HCT116 (cell line): ENCODE measurements at regions not wholly inside any gene's neighbourhood (a gene's known extent, or its start where the extent isn't known, plus 50 kb on each side); places are given as distances from the start of the nearest gene placed in this dataset.

Source experiments
- ATAC-seq: fragments of 200-7000 bp; cut with Tn5 transposase; 2 replicates; pipeline ENCODE4 v1.9.1; 2020; ENCODE audit warnings: mild to moderate bottlenecking, moderate library complexity
- BruUV-seq: library from RNA; stranded (reverse); fragments of 400-500 nt; replicated peaks from 2 replicates; lab custom pipeline; 2021; lab: Mats Ljungman, UMichigan
- CTCF ChIA-PET: fragments of 300-600 bp; sonication (Branson Sonifier 250); formaldehyde crosslinking; loops from one replicate; lab custom pipeline; 2021; ENCODE audit warnings: antibody characterized with exemption; lab: Charles Lee
- POLR2A ChIA-PET: fragments of 300-600, 350-600 bp; sonication (Branson Sonifier 250); formaldehyde crosslinking; loops from one replicate; lab custom pipeline; 2021; ENCODE audit warnings: antibody characterized with exemption; lab: Charles Lee
- RAD21 ChIA-PET, 2 experiments: fragments of 300-600 bp; sonication (Branson Sonifier 250); formaldehyde crosslinking; loops; one replicate each; lab custom pipeline; 2023; ENCODE audit warnings: low total read pairs in 2 of 2; ENCODE audit not compliant: uncharacterized antibody in 2 of 2, unreplicated experiment in 2 of 2, low non-redundant PET in 1 of 2; lab: Charles Lee
- DNase-seq: peaks from one replicate; pipeline ENCODE4 v3.0.0-alpha.2; 2010; ENCODE audit warnings: low read depth, low spot score
- H2AFZ ChIP-seq: fragments of 200-600 bp; shearing (Covaris generic), sonication (generic); 2 replicates; pipeline ENCODE4 v1.6.1; 2017; ENCODE audit warnings: low read depth, mixed run types, mixed read lengths, antibody characterized with exemption, low read length; ENCODE audit not compliant: poor library complexity, severe bottlenecking
- H3K27ac ChIP-seq: 2 replicates; pipeline ENCODE4 v1.5.1; 2012; ENCODE audit warnings: low read depth, low read length
- H3K27me3 ChIP-seq: fragments of 200-600 bp; sonication (generic); 2 replicates; pipeline ENCODE4 v1.6.1; 2016; ENCODE audit warnings: mixed run types, low read length, mixed read lengths; ENCODE audit not compliant: insufficient read depth
- H3K36me3 ChIP-seq, 2 experiments: fragments of 200-500 bp in 1 of 2; fragments of 200-600 bp in 1 of 2; sonication (Bioruptor generic) in 1 of 2; sonication (generic) in 1 of 2; 2 replicates each; pipeline versions ENCODE4 v1.5.1 to v1.6.1; 2014 to 2016; ENCODE audit warnings: low read length in 2 of 2, inconsistent platforms in 1 of 2, mixed read lengths in 1 of 2, mixed run types in 1 of 2; ENCODE audit not compliant: insufficient read depth in 2 of 2, control insufficient read depth in 1 of 2
- H3K4me1 ChIP-seq, 2 experiments: fragments of 200-600 bp in 1 of 2; sonication (generic) in 1 of 2; 2 replicates each; pipeline versions ENCODE4 v1.5.1 to v1.6.1; 2012 to 2017; ENCODE audit warnings: low read length in 2 of 2, inconsistent platforms in 1 of 2, mild to moderate bottlenecking in 1 of 2, mixed read lengths in 1 of 2, mixed run types in 1 of 2, moderate library complexity in 1 of 2; ENCODE audit not compliant: insufficient read depth in 2 of 2, control insufficient read depth in 1 of 2
- H3K4me2 ChIP-seq: fragments of 200-600 bp; sonication (generic); 2 replicates; pipeline ENCODE4 v1.6.1; 2017; ENCODE audit warnings: mixed run types, low read length, mixed read lengths
- H3K4me3 ChIP-seq, 2 experiments: fragments of 200-600 bp in 1 of 2; sonication (generic) in 1 of 2; replicated peaks in 1 of 2; 2 replicates each; pipeline ENCODE4 v1.5.1; 2011 to 2016; ENCODE audit warnings: low read length in 2 of 2, control low read depth in 1 of 2, low read depth in 1 of 2, mild to moderate bottlenecking in 1 of 2, mixed read lengths in 1 of 2, mixed run types in 1 of 2
- H3K79me2 ChIP-seq: fragments of 200-600 bp; sonication (generic); 2 replicates; pipeline ENCODE4 v1.6.1; 2017; ENCODE audit warnings: mild to moderate bottlenecking, mixed run types, low read length, moderate library complexity, mixed read lengths; ENCODE audit not compliant: insufficient read depth
- H3K9ac ChIP-seq: fragments of 200-600 bp; sonication (generic); 2 replicates; pipeline ENCODE4 v1.6.1; 2016; ENCODE audit warnings: low read length, mixed read lengths
- H3K9me2 ChIP-seq: fragments of 200-600 bp; sonication (generic), shearing (Covaris generic); 2 replicates; pipeline ENCODE4 v1.6.1; 2017; ENCODE audit warnings: mixed run types, mild to moderate bottlenecking, moderate library complexity; ENCODE audit not compliant: insufficient read depth
- H3K9me3 ChIP-seq, 2 experiments: fragments of 200-500 bp in 1 of 2; fragments of 200-600 bp in 1 of 2; sonication (Bioruptor generic) in 1 of 2; sonication (generic) in 1 of 2; 2 replicates each; pipeline ENCODE4 v1.6.1; 2014 to 2017; ENCODE audit warnings: low read length in 2 of 2, mixed read lengths in 2 of 2, inconsistent platforms in 1 of 2, low read depth in 1 of 2, mild to moderate bottlenecking in 1 of 2, mixed run types in 1 of 2, moderate library complexity in 1 of 2; ENCODE audit not compliant: control insufficient read depth in 1 of 2, insufficient read depth in 1 of 2
- H4K20me1 ChIP-seq: fragments of 200-600 bp; sonication (generic), shearing (Covaris generic); 2 replicates; pipeline ENCODE4 v1.6.1; 2017; ENCODE audit warnings: mixed run types, mild to moderate bottlenecking, moderate library complexity; ENCODE audit not compliant: insufficient read depth
- CBX3 ChIP-seq: IDR thresholded peaks from 2 replicates; pipeline ENCODE4 v1.6.1; 2012; ENCODE audit warnings: low read depth
- EGR1 ChIP-seq: IDR thresholded peaks from 2 replicates; pipeline ENCODE4 v1.6.1; 2012; ENCODE audit warnings: low read depth
- FOSL1 ChIP-seq: IDR thresholded peaks from 2 replicates; pipeline ENCODE4 v1.6.1; 2012; ENCODE audit warnings: low read depth
- JUND ChIP-seq: IDR thresholded peaks from 2 replicates; pipeline ENCODE4 v1.6.1; 2012
- POLR2AphosphoS5 ChIP-seq: IDR thresholded peaks from 2 replicates; pipeline ENCODE4 v1.6.1; 2011; ENCODE audit warnings: mild to moderate bottlenecking, low read depth, low read length, moderate library complexity
- YY1 ChIP-seq: IDR thresholded peaks from 2 replicates; pipeline ENCODE4 v1.6.1; 2011; ENCODE audit warnings: low read length, low read depth, moderate library complexity, mild to moderate bottlenecking; ENCODE audit not compliant: insufficient replicate concordance; ENCODE audit errors: extremely low read depth
- ZFX ChIP-seq: fragments of 450-650 bp; IDR thresholded peaks from 2 replicates; pipeline ENCODE4 v1.6.1; 2017
- ZNF274 ChIP-seq: fragments of 200-500 bp; sonication (Bioruptor generic); IDR thresholded peaks from 2 replicates; pipeline ENCODE4 v1.6.1; 2014; ENCODE audit warnings: mild to moderate bottlenecking, low read depth, low read length, inconsistent platforms
- intact Hi-C: fragments of 100-400 bp; cut with micrococcal nuclease; formaldehyde crosslinking; loops from 2 replicates; pipeline ENCODE4 v1.10.0; 2022
- TF ChIP-seq, protein P1 (sequence below): IDR thresholded peaks from 2 replicates; pipeline ENCODE4 v1.6.1; 2012
- TF ChIP-seq, protein P2 (sequence below): IDR thresholded peaks from 2 replicates; pipeline ENCODE4 v1.6.1; 2011; ENCODE audit warnings: mild to moderate bottlenecking, low read length, moderate library complexity; ENCODE audit not compliant: insufficient replicate concordance; ENCODE audit errors: extremely low read depth

DNA sequence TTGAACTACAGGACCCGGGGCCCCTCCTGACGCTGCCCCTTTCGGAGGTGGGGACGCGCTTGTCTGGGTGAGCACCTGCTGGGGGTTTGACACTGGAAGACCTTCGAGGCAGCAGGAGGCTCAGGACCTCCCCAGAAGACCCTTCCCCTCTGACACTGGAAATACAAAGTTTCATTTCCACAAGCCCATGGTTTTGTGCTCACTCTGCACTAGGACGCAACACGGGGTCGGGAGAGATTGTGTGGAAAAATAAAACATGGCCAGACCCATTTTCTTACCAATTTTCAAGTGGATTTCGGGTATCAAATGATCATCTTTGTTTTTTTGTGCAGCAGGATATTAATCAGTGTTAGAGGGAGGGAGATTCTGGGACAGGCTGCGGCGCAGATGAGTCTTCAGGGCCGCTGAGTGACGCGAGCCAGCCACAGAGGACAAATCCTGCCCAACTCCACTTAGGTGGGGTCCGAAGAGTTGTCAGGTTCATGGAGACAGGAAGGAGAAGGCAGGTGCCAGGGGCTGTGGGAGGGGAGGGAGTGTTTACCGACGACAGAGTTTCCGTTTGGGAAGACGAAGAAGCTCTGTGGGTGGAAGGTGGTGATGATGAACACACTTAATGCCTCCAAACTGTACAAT is 160.0 kb upstream of the AFDN start:
- POLR2A ChIA-PET, result no interaction called here
- intact Hi-C loops, result no loop called here

More for the DNA sequence above, 160.0 kb upstream of the AFDN start:
- Histone ChIP-seq H3K9ac (no peak overlapping the region), H4K20me1 (no peaks in the 10 kb centered on the region), H3K4me1 (no peaks in the 10 kb centered on the region), H3K27me3 (no peaks in the 10 kb centered on the region), H3K36me3 (no peaks in the 10 kb centered on the region), H3K27ac (no peak overlapping the region), H2AFZ (no peak overlapping the region), H3K79me2 (no peaks in the 10 kb centered on the region), H3K9me2 (no peaks in the 10 kb centered on the region), H3K4me3 (no peak overlapping the region), H3K4me2 (no peak overlapping the region), H3K9me3 (peaks cover 0 to 1% of the 10 kb centered on the region in 2 experiments; a peak in 1 of 4 replicates)
- BruUV-seq, result no TSS peak
- RAD21 ChIA-PET, result no interaction called here
- DNase-seq (no peak), ATAC-seq (no peak)
- CTCF ChIA-PET, result no interaction called here
- TF ChIP-seq JUND (no peak), FOSL1 (no peak), EGR1 (no peak), CBX3 (no peak), ZFX (no peak), POLR2AphosphoS5 (no peak), ZNF274 (no peak), YY1 (no peak)
- TF ChIP-seq, protein P1, sequence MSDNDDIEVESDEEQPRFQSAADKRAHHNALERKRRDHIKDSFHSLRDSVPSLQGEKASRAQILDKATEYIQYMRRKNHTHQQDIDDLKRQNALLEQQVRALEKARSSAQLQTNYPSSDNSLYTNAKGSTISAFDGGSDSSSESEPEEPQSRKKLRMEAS, result no peak
- TF ChIP-seq, protein P2, sequence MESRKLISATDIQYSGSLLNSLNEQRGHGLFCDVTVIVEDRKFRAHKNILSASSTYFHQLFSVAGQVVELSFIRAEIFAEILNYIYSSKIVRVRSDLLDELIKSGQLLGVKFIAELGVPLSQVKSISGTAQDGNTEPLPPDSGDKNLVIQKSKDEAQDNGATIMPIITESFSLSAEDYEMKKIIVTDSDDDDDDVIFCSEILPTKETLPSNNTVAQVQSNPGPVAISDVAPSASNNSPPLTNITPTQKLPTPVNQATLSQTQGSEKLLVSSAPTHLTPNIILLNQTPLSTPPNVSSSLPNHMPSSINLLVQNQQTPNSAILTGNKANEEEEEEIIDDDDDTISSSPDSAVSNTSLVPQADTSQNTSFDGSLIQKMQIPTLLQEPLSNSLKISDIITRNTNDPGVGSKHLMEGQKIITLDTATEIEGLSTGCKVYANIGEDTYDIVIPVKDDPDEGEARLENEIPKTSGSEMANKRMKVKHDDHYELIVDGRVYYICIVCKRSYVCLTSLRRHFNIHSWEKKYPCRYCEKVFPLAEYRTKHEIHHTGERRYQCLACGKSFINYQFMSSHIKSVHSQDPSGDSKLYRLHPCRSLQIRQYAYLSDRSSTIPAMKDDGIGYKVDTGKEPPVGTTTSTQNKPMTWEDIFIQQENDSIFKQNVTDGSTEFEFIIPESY, result no peak
